Upper lobe of left lung (tissue), 4 donors: ENCODE measurements at regions not wholly inside any gene's neighbourhood (a gene's known extent, or its start where the extent isn't known, plus 50 kb on each side); places are given as distances from the start of the nearest gene placed in this dataset.

ENCODE experiments used
- EP300 ChIP-seq, 4 donors: sonication (generic); formaldehyde crosslinking; IDR thresholded peaks; one replicate each; pipeline ENCODE4 v1.5.1; 2017; ENCODE audit warnings: antibody characterized with exemption in 4 of 4, control low read depth in 2 of 4
- POLR2A ChIP-seq, 4 donors: fragments of 450-650 bp; IDR thresholded peaks; one replicate each; pipeline ENCODE4 v1.5.1; 2016 to 2017; ENCODE audit warnings: antibody characterized with exemption in 4 of 4, mild to moderate bottlenecking in 2 of 4
- POLR2AphosphoS5 ChIP-seq, 2 donors: sonication (generic); formaldehyde crosslinking; IDR thresholded peaks; one replicate each; pipeline ENCODE4 v1.5.1; 2017; ENCODE audit warnings: antibody characterized with exemption in 2 of 2
- TF ChIP-seq, protein P1 (sequence below), 6 experiments: fragments of 450-650 bp in 4 of 6; fragments of 200-600 bp in 2 of 6; sonication (generic) in 2 of 6; IDR thresholded peaks; one replicate each; pipeline ENCODE4 v1.5.1; 2016 to 2019; ENCODE audit warnings: antibody characterized with exemption in 6 of 6

DNA sequence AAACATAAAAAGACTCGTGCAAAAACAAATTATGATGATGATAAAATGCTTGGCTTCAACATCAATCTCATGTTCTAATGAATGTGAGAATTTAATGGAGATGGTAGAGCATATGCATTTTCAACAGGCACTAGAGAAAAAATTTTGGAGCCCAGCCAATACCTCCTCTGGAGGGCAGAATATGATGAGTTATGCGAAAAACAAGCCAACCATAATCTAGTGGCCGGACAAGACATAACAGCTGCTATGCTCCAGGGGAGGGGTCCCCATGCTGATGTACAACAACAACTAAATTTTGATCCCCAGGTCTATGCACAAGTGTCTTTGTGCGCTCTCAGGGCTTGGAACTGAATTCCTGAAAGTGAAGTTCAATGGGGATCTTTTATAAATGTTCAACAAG, 1197.5 kb downstream of the LRFN5 start:
- TF ChIP-seq, protein P1, sequence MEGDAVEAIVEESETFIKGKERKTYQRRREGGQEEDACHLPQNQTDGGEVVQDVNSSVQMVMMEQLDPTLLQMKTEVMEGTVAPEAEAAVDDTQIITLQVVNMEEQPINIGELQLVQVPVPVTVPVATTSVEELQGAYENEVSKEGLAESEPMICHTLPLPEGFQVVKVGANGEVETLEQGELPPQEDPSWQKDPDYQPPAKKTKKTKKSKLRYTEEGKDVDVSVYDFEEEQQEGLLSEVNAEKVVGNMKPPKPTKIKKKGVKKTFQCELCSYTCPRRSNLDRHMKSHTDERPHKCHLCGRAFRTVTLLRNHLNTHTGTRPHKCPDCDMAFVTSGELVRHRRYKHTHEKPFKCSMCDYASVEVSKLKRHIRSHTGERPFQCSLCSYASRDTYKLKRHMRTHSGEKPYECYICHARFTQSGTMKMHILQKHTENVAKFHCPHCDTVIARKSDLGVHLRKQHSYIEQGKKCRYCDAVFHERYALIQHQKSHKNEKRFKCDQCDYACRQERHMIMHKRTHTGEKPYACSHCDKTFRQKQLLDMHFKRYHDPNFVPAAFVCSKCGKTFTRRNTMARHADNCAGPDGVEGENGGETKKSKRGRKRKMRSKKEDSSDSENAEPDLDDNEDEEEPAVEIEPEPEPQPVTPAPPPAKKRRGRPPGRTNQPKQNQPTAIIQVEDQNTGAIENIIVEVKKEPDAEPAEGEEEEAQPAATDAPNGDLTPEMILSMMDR (IDR thresholded peaks at IDR 0.05) = no peak
- TF ChIP-seq POLR2A (IDR thresholded peaks at IDR 0.05) = no peak
- no peak for TF ChIP-seq EP300 (IDR thresholded peaks at IDR 0.05)
- no peak for TF ChIP-seq POLR2AphosphoS5 (IDR thresholded peaks at IDR 0.05)
